Umbilical cord (tissue), 1 donor: ENCODE measurements at regions not wholly inside any gene's neighbourhood (a gene's known extent, or its start where the extent isn't known, plus 50 kb on each side); places are given as distances from the start of the nearest gene placed in this dataset.
"Not testable (repeated sequence)": the region's sequence is repeated elsewhere in the genome, so short reads cannot be mapped to it uniquely, and the experiment has no call there.

Experiments
- DNase-seq: peaks from one replicate; pipeline ENCODE4 v3.0.0-alpha.2; 2015; ENCODE audit warnings: low spot score

- DNase-seq = no peak
Measured at GRCh38 chr18:30929718-30930117, 112.8 kb downstream of the DSC3 start.

- no peak for DNase-seq
Measured at GRCh38 chr18:30929065-30929464, 113.5 kb downstream of the DSC3 start.

GRCh38 chr18:30927517-30928075 lies 114.9 kb downstream of the DSC3 start:
- no peak for DNase-seq

- DNase-seq = no peak
Measured at GRCh38 chr18:30927042-30927441, 115.5 kb downstream of the DSC3 start.

DNA sequence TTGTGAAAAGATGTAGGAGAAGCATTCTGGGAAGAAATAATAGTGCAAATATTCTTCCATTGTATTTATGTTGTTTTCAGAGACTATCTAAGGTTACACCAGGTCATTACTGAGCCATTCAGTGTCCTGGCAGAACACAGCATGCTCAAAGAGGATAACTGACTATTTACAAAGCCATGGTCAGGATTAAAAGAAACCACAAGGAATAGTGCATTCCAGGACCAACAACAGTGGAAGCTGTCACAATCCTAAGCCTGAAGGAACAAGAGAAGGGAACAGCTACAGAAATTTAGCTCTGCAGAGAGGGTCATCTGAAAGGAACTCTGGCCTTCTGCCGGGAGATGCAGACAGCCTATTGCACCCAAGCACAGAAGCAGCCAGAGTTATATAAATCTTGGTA lies 116.7 kb downstream of the DSC3 start:
- DNase-seq = peak; percentile 16

DNA sequence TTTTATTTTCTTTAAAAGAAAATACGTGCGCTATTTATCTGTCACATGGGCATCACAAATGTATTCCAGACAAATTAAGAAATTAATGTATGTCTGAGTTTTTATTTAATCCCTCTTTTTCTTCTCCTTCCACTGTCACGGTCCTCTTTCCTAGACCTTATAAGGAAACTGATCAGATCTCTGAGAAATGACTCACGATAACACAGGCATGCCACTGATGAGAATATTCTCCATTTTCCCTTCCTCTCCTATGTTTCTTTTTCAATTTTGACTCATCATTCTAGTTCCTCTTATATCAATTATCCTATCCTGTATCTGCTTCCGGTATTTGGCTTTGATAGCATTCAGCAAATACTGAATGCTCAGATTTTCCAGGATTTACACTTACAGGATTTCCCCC lies 121.8 kb downstream of the DSC3 start:
- no peak for DNase-seq

GRCh38 chr18:30920351-30920750 lies 122.2 kb downstream of the DSC3 start:
- DNase-seq = peak; percentile 82

DNA sequence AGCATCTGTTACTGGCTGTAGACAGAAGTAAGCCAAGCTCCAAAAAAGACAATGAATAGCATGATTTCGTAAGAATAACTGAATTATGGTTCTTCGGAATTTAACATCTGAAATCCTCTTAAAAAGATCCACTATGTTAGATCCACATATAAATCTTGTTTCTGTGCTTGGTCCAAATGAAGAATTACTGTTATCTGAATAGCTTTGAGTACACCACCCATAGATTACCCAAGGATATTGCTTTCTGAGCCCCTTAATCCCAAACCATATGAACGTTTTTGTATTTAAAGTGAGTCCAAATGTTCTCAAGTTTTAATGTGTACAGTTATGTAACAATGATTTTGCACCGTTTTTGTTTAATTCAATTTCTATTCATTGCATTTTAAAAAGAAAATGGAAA lies 124.9 kb downstream of the DSC3 start:
- peak; percentile 94 for DNase-seq

DNA sequence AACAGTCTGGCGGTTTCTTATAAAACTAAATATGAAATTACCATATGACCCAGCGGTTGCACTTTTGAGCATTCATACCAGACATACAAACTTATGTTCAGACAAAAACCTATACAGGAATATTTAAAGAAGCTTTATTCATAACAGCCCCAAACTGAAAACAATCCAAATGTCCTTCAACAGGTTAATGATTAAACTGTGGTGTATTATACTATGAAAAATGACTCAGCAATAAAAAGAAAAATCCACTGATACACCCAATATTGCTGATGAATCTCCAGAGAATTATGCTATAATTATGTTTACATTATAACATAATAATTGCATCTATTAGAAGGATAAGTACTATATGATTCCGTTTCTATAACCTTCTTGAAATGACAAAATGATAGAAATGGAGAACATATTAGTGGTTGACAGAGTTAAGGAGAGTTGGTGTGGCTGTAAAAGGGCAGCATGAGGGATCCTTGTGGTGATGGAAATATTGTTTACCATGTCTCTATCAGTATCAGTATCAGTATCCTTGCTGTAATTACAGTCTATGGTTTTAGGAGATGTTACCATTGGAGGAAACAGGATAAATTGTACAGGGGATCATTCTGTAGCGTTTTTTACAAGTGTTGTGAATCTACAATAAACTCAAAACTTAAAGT lies 127.1 kb downstream of the DSC3 start:
- no peak for DNase-seq

GRCh38 chr18:30908381-30908780 lies 134.2 kb downstream of the DSC3 start:
- peak; percentile 41 for DNase-seq

GRCh38 chr18:30903566-30903965 lies 139.0 kb downstream of the DSC3 start:
- DNase-seq = no peak

- DNase-seq = peak; percentile 82
Measured at GRCh38 chr18:30889519-30890301, 152.8 kb downstream of the DSC3 start.

GRCh38 chr18:30888344-30888743 lies 154.2 kb downstream of the DSC3 start:
- no peak for DNase-seq

- no peak for DNase-seq
Measured at GRCh38 chr18:30886998-30887397, 155.5 kb downstream of the DSC3 start.

DNA sequence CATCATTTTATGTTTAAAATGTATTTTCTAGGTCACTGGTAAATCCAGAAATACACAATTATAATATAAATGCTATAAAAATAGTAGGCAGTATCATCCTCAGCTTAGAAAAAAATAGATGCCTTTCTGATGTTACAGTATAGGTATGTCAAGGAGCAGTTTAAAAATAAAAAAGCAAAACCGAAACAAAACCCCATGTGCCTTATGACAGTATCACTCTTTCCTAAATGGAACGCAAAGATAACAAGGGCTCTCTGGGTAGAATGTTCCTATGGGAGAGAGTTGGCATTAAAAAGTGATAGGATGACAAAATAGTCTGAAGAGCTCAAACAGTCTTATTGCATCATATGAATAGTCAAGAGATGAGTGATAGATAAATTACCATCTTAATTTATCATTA lies 172.1 kb downstream of the DSC3 start:
- DNase-seq = no peak

GRCh38 chr18:30862900-30863299 lies 179.6 kb downstream of the DSC3 start:
- DNase-seq = no peak

GRCh38 chr18:30860741-30861140 lies 181.8 kb downstream of the DSC3 start:
- no peak for DNase-seq

DNA sequence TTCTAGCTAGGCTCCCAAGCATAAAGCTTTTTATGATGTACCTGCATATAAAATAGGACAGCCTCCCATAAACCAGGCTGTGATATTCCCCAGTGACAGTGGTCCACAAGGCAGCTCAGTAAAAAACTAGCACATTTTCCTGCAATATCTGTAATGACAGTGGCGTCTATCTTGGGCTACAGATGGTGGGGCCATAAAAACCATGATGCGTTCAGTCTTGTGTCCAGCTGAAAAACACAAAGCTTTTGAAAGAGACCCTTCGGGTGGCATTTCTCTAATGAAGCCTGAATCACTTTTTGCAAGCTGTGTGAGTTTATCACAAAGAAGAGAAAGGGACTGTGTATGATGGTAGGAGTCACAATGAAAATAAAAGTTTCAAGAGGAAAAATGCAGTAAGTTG lies 183.5 kb downstream of the DSC3 start:
- no peak for DNase-seq

DNA sequence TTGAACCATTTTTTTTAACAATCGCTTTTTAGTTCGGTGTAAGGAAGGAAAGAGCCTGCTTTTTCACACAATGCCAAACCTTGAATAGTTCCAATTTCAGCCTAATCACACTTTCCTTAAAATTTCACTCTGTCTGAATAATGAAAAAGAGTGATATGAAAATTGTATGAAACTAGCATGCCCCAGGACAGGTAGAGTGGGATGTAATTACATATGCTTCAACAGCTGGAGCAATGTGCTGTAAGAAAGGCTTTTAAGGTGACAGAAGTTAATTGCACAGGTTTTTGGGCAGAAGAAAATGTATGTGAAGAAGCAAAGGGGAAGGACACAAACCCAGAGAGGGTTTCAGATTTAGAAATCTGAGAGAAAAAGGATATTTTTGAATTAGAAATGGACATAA lies 184.0 kb downstream of the DSC3 start:
- no peak for DNase-seq

DNA sequence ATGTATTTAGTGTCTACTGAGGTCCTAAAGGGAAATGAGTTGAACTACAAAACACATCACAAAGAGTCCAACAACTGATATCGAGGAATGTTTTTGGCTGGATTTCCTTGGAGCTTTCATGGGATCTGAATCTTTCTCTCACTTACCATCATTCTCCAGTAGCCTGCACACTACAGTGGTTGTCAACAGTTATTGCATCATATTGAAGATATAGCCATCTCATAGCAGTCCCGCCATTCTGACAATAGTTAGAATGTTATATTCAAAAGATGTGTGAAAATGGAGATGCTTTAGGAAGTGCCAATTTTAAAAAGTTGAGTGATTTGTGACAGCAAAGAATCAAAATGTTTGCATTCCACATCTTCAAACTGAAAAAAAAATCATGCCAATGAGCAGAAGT lies 186.8 kb downstream of the DSC3 start:
- DNase-seq = no peak

- no peak for DNase-seq
Measured at GRCh38 chr18:30852980-30853379, 189.6 kb downstream of the DSC3 start.

GRCh38 chr18:30852541-30852940 lies 190.0 kb downstream of the DSC3 start:
- no peak for DNase-seq

- not testable (repeated sequence) for DNase-seq
Measured at GRCh38 chr18:30839056-30839561, 203.4 kb downstream of the DSC3 start.
